HCT116 (cell line): ENCODE measurements at regions not wholly inside any gene's neighbourhood (a gene's known extent, or its start where the extent isn't known, plus 50 kb on each side); places are given as distances from the start of the nearest gene placed in this dataset.

Experiments used
- ATAC-seq: fragments of 200-7000 bp; cut with Tn5 transposase; 2 replicates; pipeline ENCODE4 v1.9.1; 2020; ENCODE audit warnings: mild to moderate bottlenecking, moderate library complexity
- BruUV-seq: library from RNA; stranded (reverse); fragments of 400-500 nt; replicated peaks from 2 replicates; lab custom pipeline; 2021; lab: Mats Ljungman, UMichigan
- CTCF ChIA-PET: fragments of 300-600 bp; sonication (Branson Sonifier 250); formaldehyde crosslinking; loops from one replicate; lab custom pipeline; 2021; ENCODE audit warnings: antibody characterized with exemption; lab: Charles Lee
- POLR2A ChIA-PET: fragments of 300-600, 350-600 bp; sonication (Branson Sonifier 250); formaldehyde crosslinking; loops from one replicate; lab custom pipeline; 2021; ENCODE audit warnings: antibody characterized with exemption; lab: Charles Lee
- RAD21 ChIA-PET, 2 experiments: fragments of 300-600 bp; sonication (Branson Sonifier 250); formaldehyde crosslinking; loops; one replicate each; lab custom pipeline; 2023; ENCODE audit warnings: low total read pairs in 2 of 2; ENCODE audit not compliant: uncharacterized antibody in 2 of 2, unreplicated experiment in 2 of 2, low non-redundant PET in 1 of 2; lab: Charles Lee
- DNase-seq: peaks from one replicate; pipeline ENCODE4 v3.0.0-alpha.2; 2010; ENCODE audit warnings: low read depth, low spot score
- H2AFZ ChIP-seq: fragments of 200-600 bp; shearing (Covaris generic), sonication (generic); 2 replicates; pipeline ENCODE4 v1.6.1; 2017; ENCODE audit warnings: low read depth, mixed run types, mixed read lengths, antibody characterized with exemption, low read length; ENCODE audit not compliant: poor library complexity, severe bottlenecking
- H3K27ac ChIP-seq: 2 replicates; pipeline ENCODE4 v1.5.1; 2012; ENCODE audit warnings: low read depth, low read length
- H3K27me3 ChIP-seq: fragments of 200-600 bp; sonication (generic); 2 replicates; pipeline ENCODE4 v1.6.1; 2016; ENCODE audit warnings: mixed run types, low read length, mixed read lengths; ENCODE audit not compliant: insufficient read depth
- H3K36me3 ChIP-seq, 2 experiments: fragments of 200-500 bp in 1 of 2; fragments of 200-600 bp in 1 of 2; sonication (Bioruptor generic) in 1 of 2; sonication (generic) in 1 of 2; 2 replicates each; pipeline versions ENCODE4 v1.5.1 to v1.6.1; 2014 to 2016; ENCODE audit warnings: low read length in 2 of 2, inconsistent platforms in 1 of 2, mixed read lengths in 1 of 2, mixed run types in 1 of 2; ENCODE audit not compliant: insufficient read depth in 2 of 2, control insufficient read depth in 1 of 2
- H3K4me1 ChIP-seq, 2 experiments: fragments of 200-600 bp in 1 of 2; sonication (generic) in 1 of 2; 2 replicates each; pipeline versions ENCODE4 v1.5.1 to v1.6.1; 2012 to 2017; ENCODE audit warnings: low read length in 2 of 2, inconsistent platforms in 1 of 2, mild to moderate bottlenecking in 1 of 2, mixed read lengths in 1 of 2, mixed run types in 1 of 2, moderate library complexity in 1 of 2; ENCODE audit not compliant: insufficient read depth in 2 of 2, control insufficient read depth in 1 of 2
- H3K4me2 ChIP-seq: fragments of 200-600 bp; sonication (generic); 2 replicates; pipeline ENCODE4 v1.6.1; 2017; ENCODE audit warnings: mixed run types, low read length, mixed read lengths
- H3K4me3 ChIP-seq, 2 experiments: fragments of 200-600 bp in 1 of 2; sonication (generic) in 1 of 2; replicated peaks in 1 of 2; 2 replicates each; pipeline ENCODE4 v1.5.1; 2011 to 2016; ENCODE audit warnings: low read length in 2 of 2, control low read depth in 1 of 2, low read depth in 1 of 2, mild to moderate bottlenecking in 1 of 2, mixed read lengths in 1 of 2, mixed run types in 1 of 2
- H3K79me2 ChIP-seq: fragments of 200-600 bp; sonication (generic); 2 replicates; pipeline ENCODE4 v1.6.1; 2017; ENCODE audit warnings: mild to moderate bottlenecking, mixed run types, low read length, moderate library complexity, mixed read lengths; ENCODE audit not compliant: insufficient read depth
- H3K9ac ChIP-seq: fragments of 200-600 bp; sonication (generic); 2 replicates; pipeline ENCODE4 v1.6.1; 2016; ENCODE audit warnings: low read length, mixed read lengths
- H3K9me2 ChIP-seq: fragments of 200-600 bp; sonication (generic), shearing (Covaris generic); 2 replicates; pipeline ENCODE4 v1.6.1; 2017; ENCODE audit warnings: mixed run types, mild to moderate bottlenecking, moderate library complexity; ENCODE audit not compliant: insufficient read depth
- H3K9me3 ChIP-seq, 2 experiments: fragments of 200-500 bp in 1 of 2; fragments of 200-600 bp in 1 of 2; sonication (Bioruptor generic) in 1 of 2; sonication (generic) in 1 of 2; 2 replicates each; pipeline ENCODE4 v1.6.1; 2014 to 2017; ENCODE audit warnings: low read length in 2 of 2, mixed read lengths in 2 of 2, inconsistent platforms in 1 of 2, low read depth in 1 of 2, mild to moderate bottlenecking in 1 of 2, mixed run types in 1 of 2, moderate library complexity in 1 of 2; ENCODE audit not compliant: control insufficient read depth in 1 of 2, insufficient read depth in 1 of 2
- H4K20me1 ChIP-seq: fragments of 200-600 bp; sonication (generic), shearing (Covaris generic); 2 replicates; pipeline ENCODE4 v1.6.1; 2017; ENCODE audit warnings: mixed run types, mild to moderate bottlenecking, moderate library complexity; ENCODE audit not compliant: insufficient read depth
- CTCF ChIP-seq, 3 experiments: fragments of 200-600 bp in 1 of 3; sonication (generic) in 1 of 3; IDR thresholded peaks in 2 of 3; conservative IDR thresholded peaks in 1 of 3; 2 replicates each; pipeline ENCODE4 v1.5.1; 2012 to 2017; ENCODE audit warnings: low read depth in 2 of 3, low read length in 2 of 3, antibody characterized with exemption in 1 of 3, borderline replicate concordance in 1 of 3, control low read depth in 1 of 3, mild to moderate bottlenecking in 1 of 3, mixed read lengths in 1 of 3, mixed run types in 1 of 3, moderate library complexity in 1 of 3; ENCODE audit not compliant: insufficient read depth in 1 of 3
- EGR1 ChIP-seq: IDR thresholded peaks from 2 replicates; pipeline ENCODE4 v1.6.1; 2012; ENCODE audit warnings: low read depth
- RAD21 ChIP-seq: IDR thresholded peaks from 2 replicates; pipeline ENCODE4 v1.6.1; 2012; ENCODE audit warnings: low read depth, mild to moderate bottlenecking
- SIN3A ChIP-seq: IDR thresholded peaks from 2 replicates; pipeline ENCODE4 v1.6.1; 2012; ENCODE audit warnings: low read depth
- ZBTB33 ChIP-seq: IDR thresholded peaks from 2 replicates; pipeline ENCODE4 v1.6.1; 2011; ENCODE audit warnings: mild to moderate bottlenecking, low read length, moderate library complexity; ENCODE audit not compliant: insufficient replicate concordance; ENCODE audit errors: extremely low read depth
- intact Hi-C: fragments of 100-400 bp; cut with micrococcal nuclease; formaldehyde crosslinking; loops from 2 replicates; pipeline ENCODE4 v1.10.0; 2022
- TF ChIP-seq, protein P1 (sequence below): IDR thresholded peaks from 2 replicates; pipeline ENCODE4 v1.6.1; 2012
- TF ChIP-seq, protein P2 (sequence below): IDR thresholded peaks from 2 replicates; pipeline ENCODE4 v1.6.1; 2012

DNA sequence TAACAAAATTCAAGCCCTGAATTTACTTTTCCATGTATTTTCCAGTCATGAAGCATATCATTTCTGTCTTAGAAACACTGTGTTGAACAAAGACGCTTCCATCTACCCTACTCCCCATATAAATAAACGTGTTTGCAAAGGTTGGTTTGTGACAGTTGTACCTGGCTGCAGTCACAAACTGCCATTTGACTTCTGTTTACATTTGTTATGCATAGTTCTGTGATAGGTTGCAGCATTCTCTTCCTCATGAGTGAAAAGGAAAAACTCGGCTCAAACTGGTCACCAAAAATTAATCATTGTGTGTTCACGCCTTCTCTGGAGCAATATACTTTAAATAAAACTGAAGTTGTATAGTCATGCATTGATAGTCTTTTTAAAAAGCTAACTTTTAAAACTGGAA, 69.3 kb upstream of the MOCS2 start:
- no peak overlapping the region for H3K4me2 ChIP-seq
- no peak for TF ChIP-seq CTCF (IDR thresholded peaks at IDR 0.05 in 2 of 3, conservative IDR thresholded peaks at IDR 0.05 in 1 of 3; ENCODE audit: borderline replicate concordance in 1 of 3, insufficient read depth in 1 of 3, low read depth in 2 of 3, low read length in 2 of 3)
- TF ChIP-seq, protein P1, sequence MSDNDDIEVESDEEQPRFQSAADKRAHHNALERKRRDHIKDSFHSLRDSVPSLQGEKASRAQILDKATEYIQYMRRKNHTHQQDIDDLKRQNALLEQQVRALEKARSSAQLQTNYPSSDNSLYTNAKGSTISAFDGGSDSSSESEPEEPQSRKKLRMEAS = no peak
- TF ChIP-seq, protein P2, sequence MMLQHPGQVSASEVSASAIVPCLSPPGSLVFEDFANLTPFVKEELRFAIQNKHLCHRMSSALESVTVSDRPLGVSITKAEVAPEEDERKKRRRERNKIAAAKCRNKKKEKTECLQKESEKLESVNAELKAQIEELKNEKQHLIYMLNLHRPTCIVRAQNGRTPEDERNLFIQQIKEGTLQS = no peak
- no peak for TF ChIP-seq RAD21
- no peak for TF ChIP-seq EGR1
- no peak for TF ChIP-seq ZBTB33
- TF ChIP-seq SIN3A = no peak
- no peaks in the 10 kb centered on the region for H3K36me3 ChIP-seq
- H2AFZ ChIP-seq = no peak overlapping the region
- no peaks in the 10 kb centered on the region for H3K9me2 ChIP-seq
- ChIA-PET CTCF (no interaction called here), RAD21 (no interaction called here), POLR2A (no interaction called here)
- H3K4me3 ChIP-seq = no peak overlapping the region
- no TSS peak for BruUV-seq
- no peaks in the 10 kb centered on the region for H4K20me1 ChIP-seq
- no peaks in the 10 kb centered on the region for H3K79me2 ChIP-seq
- no peaks in the 10 kb centered on the region for H3K27me3 ChIP-seq
- H3K9ac ChIP-seq = no peak overlapping the region
- DNase-seq (no peak), ATAC-seq (no peak)
- no peak overlapping the region for H3K27ac ChIP-seq
- no peaks in the 10 kb centered on the region for H3K4me1 ChIP-seq
- H3K9me3 ChIP-seq = no peaks in the 10 kb centered on the region
- intact Hi-C loops = no loop called here
